ENCODE measurements at regions not wholly inside any gene's neighbourhood (a gene's known extent, or its start where the extent isn't known, plus 50 kb on each side); places are given as distances from the start of the nearest gene placed in this dataset.
"Not testable (repeated sequence)": the region's sequence is repeated elsewhere in the genome, so short reads cannot be mapped to it uniquely, and the experiment has no call there.

DNA sequence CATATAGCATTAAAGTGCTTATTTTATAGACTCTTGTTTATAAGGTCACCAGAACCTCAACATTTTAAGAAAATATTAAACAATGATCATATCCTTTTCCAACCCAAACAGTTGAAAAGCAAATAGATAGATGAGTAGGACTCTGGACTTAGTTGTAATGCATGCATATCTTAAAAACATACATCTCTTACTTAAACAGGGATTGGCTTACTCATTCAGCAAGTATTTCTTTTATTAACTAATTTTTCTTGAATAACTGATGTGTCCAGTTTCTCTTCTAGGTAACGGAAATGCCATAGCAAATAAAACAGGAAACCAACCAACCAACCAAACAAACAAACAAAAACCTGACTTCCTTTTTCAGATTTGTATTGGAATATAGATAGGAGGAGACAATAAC, 70.9 kb upstream of the NBPF4 start:
- no peak for DNase-seq
- TF ChIP-seq GATA1 (IDR thresholded peaks at IDR 0.05; ENCODE audit: low read depth, low read length) (no peak), POLR2A (IDR thresholded peaks at IDR 0.05; ENCODE audit: low read length) (no peak)

DNA sequence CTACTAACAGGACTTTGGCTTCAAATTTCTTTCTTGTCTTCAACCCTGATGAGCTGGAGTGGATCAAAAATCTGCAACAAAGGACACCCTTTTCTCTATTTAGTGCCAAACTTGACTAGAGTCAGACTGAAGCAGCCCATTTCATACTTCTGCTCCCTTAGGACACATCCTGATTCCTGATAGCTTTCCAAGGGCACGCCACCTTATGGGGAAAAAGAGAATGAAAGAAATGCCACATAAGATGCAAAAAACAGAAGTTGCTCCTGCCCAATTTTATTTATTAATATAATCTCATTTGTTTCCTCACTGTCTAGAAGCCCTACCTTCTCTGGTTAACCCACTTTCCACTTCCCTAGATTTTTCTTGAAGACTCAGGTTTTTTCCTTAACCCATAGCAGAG, 72.7 kb upstream of the NBPF4 start:
- TF ChIP-seq GATA1 (IDR thresholded peaks at IDR 0.05; ENCODE audit: low read depth, low read length) (no peak), POLR2A (IDR thresholded peaks at IDR 0.05; ENCODE audit: low read length) (no peak)
- DNase-seq, result no peak

GRCh38 chr1:108320849-108321248, 77.0 kb upstream of the NBPF4 start:
- TF ChIP-seq POLR2A (IDR thresholded peaks at IDR 0.05; ENCODE audit: low read length) (no peak), GATA1 (IDR thresholded peaks at IDR 0.05; ENCODE audit: low read depth, low read length) (no peak)
- DNase-seq, result no peak

DNA sequence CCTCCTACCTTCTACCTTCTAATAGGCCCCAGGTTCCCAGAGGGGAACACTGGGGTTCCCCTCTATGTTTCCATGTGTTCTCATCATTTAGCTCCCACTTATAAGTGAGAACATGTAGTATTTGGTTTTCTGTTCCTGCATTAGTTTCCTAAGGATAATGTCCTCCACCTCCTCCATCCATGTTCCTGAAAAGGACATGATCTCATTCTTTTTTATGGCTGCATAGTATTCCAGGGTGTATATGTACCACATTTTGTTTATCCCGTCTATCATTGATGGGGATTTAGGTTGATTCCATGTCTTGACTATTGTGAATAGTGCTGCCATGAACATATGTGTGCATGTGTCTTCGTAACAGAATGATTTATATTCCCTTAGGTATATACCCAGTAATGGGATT, 81.5 kb upstream of the NBPF4 start:
- DNase-seq, result not testable (repeated sequence)

DNA sequence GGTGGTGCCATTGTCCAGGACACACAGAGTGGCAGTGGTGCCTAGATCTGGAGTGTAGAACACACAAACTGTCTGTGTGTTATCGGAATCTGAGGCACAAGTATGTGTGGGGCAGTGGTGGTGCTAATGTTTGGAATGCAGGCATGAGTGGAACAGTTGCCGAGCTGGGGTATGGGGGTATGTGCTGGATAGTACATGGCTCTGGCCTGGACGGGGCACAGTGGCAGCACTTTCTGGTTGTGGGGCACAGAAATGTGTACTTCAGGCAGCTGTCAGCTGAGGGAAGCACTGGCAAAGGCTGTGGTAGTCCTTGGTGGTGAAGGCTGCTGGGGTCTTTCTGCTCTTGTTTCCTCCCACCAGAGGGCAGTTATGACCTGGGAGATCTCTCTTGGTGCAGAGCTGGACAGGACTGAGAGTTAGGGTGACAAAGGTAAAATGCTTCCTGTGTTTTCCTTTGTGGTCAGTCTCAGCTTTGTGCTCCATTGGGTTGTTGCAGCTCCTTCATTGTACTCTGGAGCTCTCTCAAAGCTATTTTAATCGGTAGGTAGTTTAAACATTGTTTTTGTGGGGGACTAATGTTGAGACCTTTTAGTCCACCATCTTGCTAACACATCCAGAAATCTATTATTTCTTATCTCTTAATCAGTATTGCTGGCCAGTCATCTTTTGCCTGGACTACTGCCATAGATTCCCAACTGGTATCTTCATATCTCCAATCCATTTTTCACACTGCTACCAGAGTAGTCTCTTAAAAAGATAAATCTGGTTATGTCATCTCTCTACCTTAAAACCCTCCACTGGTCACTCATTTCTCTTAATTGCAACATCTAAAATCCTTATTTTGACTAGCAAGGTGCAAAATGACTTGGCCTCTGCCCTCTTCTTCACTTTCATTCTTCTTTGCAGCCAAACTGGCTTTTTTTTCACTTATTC, 83.9 kb upstream of the NBPF4 start:
- DNase-seq, result peak; percentile 3 to 6
- TF ChIP-seq POLR2A (IDR thresholded peaks at IDR 0.05; ENCODE audit: low read length), result no peak
- no peak for TF ChIP-seq GATA1 (IDR thresholded peaks at IDR 0.05; ENCODE audit: low read depth, low read length)

DNA sequence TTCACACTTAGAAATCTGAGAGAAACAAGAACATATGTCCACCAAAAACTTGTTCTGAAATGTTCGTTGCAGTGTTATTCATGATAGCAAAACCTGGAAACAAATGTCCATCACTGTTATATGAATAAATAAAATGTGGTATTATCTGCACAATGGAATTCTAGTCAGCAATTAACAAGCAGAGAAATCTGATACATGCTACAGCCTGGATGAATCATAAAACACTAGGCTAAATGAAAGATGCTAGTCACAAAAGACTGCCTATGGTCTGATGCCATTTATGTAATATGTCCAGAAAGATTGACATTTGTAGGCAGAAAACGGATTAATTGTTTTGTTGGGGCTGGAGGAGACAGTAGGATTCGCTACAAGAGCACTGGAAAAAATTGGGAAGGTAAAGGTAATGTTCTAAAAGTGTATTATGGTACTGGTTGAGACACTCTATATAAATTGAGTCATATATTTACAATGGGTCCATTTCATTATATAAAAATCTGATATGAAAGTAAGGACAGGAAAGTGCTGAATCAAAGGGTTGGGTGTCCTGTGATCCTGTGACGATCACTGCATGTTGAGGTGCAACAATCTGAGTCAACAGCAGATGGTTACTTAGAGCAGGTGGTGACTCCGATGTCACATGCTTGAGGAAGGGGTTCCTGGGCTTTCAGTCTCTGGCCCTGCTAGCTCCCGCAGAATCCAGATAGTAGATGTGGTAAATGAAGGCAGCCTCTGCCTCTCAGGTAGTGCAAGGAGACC, 102.1 kb upstream of the NBPF4 start:
- no peak for DNase-seq
- TF ChIP-seq GATA1 (IDR thresholded peaks at IDR 0.05; ENCODE audit: low read depth, low read length), result no peak
- TF ChIP-seq POLR2A (IDR thresholded peaks at IDR 0.05; ENCODE audit: low read length), result no peak

DNA sequence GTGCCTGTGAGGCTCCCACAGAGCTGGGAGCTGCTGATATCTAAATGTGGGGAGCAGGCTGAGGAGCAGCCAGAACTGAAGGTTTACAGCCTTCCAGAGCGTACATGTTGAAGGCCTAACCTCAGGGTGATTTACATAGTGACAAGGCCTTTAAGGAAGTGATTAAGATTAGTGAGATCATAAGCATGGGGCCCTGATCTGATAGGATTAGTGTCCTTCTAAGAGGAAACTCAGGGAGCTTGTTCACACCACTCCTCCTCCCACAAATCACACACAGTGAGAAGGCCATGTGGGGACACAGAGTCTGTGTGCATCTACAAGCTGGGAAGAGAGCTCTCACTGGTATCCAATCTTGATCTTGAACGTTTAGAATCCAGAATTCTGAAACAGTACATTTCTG, 92.3 kb upstream of the NBPF6 start:
- DNase-seq, result no peak
- TF ChIP-seq GATA1 (IDR thresholded peaks at IDR 0.05; ENCODE audit: low read depth, low read length), result no peak
- TF ChIP-seq POLR2A (IDR thresholded peaks at IDR 0.05; ENCODE audit: low read length), result no peak

DNA sequence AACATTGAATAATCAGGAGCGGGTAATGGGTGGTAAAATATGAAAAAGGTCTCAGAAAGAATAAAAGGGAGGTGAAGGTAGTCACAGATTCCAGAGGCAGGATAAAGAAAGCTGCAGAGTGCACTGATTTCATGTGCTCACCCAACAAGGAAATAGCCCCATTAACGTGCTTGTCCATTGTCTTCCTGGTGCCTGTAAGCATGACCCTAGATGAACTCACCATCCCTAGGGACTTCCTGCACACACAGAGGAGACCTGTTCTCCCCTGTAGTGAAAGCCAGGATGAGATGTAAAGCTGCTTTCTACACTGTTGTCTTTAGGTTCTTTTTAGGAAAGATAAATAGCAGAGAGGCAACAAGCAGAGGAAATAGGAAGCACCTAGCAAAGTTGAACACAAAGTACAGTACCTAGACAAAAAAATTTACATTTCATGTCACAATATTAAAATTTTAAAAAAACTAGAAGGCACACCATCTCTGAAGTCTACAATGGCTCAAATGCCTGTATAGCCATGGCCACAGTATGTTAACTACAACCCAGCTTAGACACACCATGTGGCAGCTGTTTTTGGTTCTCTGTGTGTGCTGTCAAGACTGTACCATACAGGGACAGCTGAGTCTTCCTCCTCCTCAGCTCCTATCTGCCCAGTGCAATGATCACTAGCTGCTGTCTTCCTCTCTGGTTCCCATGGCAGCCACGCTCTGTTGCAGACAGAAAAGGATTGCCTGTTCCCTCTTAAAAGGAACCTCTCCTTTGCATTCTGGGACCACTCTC, 69.9 kb upstream of the NBPF6 start:
- DNase-seq, result not testable (repeated sequence)

Measured in erythroblast (primary cell).